GM19238 (cell line): ENCODE measurements at regions not wholly inside any gene's neighbourhood (a gene's known extent, or its start where the extent isn't known, plus 50 kb on each side); places are given as distances from the start of the nearest gene placed in this dataset.
"Not testable (repeated sequence)": the region's sequence is repeated elsewhere in the genome, so short reads cannot be mapped to it uniquely, and the experiment has no call there.

ENCODE experiments used
- DNase-seq: peaks from one replicate; pipeline ENCODE4 v3.0.0; 2011; ENCODE audit warnings: low spot score; ENCODE audit not compliant: insufficient read length

- no peak for DNase-seq
Measured at GRCh38 chr5:18403141-18403540, 768.9 kb downstream of the TAF11L14 start.

GRCh38 chr5:18403941-18404438 lies 769.7 kb downstream of the TAF11L14 start:
- no peak for DNase-seq

DNA sequence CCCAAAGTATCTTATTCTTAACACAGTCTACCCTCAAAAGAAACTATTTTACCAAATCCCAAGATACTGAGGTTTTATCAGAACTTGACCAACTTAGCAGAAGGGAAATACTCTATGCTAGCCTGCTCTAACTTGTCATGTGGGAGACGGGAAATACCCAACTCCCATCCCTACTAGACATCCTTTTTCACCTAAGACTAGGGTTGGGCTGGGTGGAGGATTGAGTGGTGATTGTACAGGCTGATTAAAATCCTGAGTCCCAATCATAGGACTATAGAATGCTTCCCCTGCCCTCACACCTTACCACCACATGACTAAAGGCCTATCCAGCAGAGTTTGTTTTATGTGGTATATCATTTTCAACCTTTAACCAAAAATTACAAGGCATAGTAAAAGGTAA lies 786.5 kb downstream of the TAF11L14 start:
- no peak for DNase-seq

GRCh38 chr5:18433336-18433735 lies 799.1 kb downstream of the TAF11L14 start:
- DNase-seq = no peak

DNA sequence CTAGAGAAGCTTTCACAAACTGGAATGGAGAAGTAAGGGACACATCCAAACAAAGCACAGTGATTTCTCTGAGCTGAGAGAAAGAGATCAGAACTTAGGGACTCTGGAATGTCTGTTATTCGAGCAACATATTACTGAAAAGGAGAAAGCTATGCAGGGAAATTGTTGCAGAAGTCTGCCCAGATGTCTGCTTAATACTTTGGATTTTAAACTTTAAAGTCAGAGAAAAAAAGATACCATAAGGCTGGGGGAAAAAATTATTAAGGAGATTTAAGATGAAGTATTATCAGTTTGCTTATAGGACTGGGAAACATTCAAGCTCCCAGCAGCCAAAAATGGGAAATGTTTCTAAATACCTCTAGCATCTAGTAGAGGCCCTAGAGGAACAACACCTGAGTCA lies 803.9 kb downstream of the TAF11L14 start:
- no peak for DNase-seq

- DNase-seq = no peak
Measured at GRCh38 chr5:18455521-18455920, 821.3 kb downstream of the TAF11L14 start.

DNA sequence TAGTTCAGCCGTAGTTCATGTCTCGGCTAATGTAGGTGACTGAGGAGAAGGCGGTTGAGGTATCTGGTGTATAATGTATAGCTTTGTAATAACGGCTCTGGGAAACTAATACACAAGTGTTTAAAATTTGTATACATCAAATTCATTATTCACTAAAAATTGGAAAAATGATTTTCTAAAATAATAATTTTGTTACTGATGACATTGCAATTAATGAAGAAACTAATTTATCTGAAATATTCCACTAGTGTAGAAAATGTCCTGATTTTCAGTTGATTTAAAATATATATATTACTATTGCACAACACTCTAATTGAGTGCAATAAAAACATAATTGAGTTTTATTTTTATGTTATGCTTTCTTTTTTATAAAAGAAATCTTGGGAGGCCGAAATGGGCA lies 823.0 kb downstream of the TAF11L14 start:
- DNase-seq = no peak

DNA sequence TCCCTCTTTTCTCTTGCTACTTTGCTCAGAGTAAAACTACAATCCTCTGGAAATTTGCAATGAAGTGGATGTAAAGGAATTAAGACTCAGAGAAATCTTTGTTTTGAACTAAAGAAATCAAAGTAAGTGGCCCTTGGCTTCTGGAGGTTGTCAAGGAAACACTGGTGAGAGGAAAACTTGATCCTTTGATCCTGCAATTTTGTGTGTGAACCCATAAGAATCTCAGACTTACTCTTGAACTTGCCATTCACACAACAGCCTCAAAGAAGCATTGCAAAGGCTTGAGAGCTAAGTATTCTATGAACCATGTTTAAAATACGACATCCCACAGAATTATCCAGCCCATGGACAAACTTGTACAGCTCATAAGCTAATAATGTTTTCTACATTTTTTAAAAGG lies 827.5 kb downstream of the TAF11L14 start:
- no peak for DNase-seq

DNA sequence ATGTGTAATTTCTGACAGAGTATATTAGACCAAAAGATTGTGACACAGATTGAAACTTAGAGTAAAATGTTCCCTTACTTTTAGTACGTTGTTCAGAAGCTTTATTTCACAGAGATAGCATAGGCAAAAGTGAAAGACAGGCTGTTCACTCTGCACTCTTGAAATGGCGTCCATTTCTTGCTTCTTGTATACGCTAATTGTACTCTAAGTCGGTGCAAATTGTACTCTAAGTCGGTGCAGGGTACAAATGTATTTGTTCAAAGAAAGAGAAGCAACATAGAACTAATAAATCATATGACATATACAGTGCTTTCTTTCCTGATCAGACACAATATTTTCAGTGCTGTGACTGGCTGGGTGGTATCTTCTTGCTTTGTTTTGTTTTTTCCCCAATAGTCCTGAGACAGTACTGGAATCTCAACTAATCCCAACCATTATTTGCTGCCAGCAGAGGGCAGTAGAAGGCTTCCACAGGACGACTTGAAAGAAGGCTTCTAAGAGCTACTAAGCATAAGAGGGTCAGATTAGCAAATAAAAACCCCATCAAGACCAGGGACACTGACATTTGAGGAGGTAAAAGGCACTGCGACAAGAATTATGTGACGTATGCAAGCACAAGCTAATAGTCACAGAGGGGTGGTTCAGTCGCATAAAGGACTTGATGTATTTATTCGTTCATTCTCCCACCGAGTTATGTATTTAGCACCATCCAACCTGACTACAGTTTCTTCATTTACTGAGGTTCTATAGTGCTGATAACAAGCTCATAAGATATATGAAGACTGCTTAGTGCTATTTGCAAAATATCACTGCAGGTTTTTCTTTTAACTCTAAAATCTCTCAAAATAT lies 831.8 kb downstream of the TAF11L14 start:
- peak; percentile 4 for DNase-seq

- DNase-seq = no peak
Measured at GRCh38 chr5:18466731-18467130, 832.5 kb downstream of the TAF11L14 start.

DNA sequence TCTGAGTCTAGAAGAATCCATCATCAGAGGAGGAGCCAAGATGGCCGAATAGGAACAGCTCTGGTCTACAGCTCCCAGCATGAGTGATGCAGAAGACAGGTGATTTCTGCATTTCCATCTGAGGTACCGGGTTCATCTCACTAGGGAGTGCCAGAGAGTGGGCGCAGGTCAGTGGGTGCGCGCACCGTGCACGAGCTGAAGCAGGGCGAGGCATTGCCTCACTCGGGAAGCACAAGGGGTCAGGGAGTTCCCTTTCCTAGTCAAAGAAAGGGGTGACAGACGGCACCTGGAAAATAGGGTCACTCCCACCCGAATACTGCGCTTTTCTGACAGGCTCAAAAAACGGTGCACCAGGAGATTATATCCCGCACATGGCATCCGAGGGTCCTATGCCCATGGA lies 837.5 kb downstream of the TAF11L14 start:
- not testable (repeated sequence) for DNase-seq

GRCh38 chr5:18483451-18483850 lies 849.2 kb downstream of the TAF11L14 start:
- no peak for DNase-seq

DNA sequence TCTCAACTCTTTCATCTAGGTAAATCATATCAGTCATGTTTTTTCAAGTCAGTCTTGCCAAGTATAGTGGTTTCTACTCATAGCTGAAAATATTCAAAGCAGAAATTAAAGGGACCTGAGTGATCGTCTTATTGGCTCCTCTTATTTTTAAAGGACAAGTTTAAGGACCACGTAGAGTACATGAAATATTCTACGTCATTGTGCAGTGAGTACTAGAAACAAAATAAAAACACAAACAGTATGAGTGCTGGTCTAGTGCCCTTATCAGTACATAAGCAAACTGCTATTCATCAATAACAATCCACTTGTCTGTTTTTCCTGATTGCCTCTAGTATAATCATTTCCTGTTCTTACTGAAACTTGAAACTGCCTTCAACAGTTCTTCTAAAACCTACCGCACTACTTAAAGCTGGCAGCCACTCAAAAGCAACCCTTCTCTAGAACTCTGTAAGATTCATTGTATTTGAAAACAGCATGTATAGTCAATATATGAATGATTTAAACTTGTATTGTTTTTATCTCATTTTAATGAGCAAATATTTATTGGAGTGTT lies 853.7 kb downstream of the TAF11L14 start:
- DNase-seq = no peak

GRCh38 chr5:18489703-18490102 lies 855.4 kb downstream of the TAF11L14 start:
- DNase-seq = no peak

- DNase-seq = no peak
Measured at GRCh38 chr5:18491349-18491748, 857.1 kb downstream of the TAF11L14 start.

DNA sequence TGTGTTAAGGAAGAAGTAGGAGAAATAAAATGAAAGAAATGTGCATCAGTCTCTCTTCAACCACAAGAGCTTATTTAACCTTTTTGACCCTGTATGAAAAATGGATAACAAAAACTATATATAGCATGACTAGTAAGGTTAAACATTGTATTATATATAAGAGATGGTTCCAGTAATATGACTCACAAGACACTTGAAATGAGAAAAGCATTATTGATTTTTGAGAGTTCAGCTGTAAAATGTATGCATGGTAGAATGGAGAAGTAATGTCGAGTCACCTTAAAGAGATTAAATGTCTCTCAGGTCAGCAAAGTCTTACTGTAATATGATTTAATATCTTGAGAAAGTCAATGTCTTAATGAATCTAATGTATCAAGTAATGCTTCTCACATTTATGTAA lies 860.9 kb downstream of the TAF11L14 start:
- no peak for DNase-seq

DNA sequence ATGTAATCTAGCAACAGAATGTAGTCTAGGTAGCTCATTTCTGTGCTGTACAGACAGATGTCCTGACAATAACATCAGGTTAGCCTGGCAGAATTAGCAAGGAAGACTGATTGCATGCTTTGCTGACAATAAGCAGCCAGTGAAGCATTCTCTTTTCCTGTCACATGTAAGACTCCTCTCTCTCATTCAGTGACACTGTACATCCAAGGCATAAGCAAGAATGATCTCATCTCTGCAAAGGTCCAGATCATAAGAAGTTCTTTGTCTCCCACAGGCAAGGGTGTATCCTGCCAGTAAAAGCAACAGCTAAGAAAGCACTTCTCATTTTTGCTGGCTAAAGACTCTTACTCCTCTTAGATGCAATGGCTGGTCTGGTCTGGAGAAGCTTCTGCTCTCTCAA lies 861.8 kb downstream of the TAF11L14 start:
- DNase-seq = no peak

- no peak for DNase-seq
Measured at GRCh38 chr5:18497089-18497488, 862.8 kb downstream of the TAF11L14 start.

- no peak for DNase-seq
Measured at GRCh38 chr5:18503797-18504328, 869.6 kb downstream of the TAF11L14 start.

DNA sequence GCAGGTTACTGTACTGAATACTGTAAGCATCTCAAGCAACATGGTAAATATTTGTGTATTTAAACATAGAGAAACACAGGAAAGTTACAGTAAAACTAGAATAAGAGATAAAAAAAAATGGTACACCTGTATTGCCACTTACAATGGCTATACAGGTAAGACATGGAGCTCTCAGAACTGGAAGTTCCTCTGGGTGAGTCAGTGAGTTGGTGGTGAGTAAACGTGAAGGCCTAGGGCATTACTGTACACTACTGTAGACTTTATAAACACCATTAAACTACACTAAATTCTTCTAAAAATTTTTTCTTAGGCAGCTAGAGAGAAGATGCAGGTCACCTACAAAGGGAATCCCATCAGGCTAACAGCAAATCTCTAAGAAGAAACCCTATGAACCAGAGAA lies 872.9 kb downstream of the TAF11L14 start:
- DNase-seq = no peak

GRCh38 chr5:18517641-18518380 lies 883.6 kb downstream of the TAF11L14 start:
- DNase-seq = no peak

GRCh38 chr5:18523380-18523779 lies 889.1 kb downstream of the TAF11L14 start:
- DNase-seq = no peak
